ENCODE measurements at regions not wholly inside any gene's neighbourhood (a gene's known extent, or its start where the extent isn't known, plus 50 kb on each side); places are given as distances from the start of the nearest gene placed in this dataset.

DNA sequence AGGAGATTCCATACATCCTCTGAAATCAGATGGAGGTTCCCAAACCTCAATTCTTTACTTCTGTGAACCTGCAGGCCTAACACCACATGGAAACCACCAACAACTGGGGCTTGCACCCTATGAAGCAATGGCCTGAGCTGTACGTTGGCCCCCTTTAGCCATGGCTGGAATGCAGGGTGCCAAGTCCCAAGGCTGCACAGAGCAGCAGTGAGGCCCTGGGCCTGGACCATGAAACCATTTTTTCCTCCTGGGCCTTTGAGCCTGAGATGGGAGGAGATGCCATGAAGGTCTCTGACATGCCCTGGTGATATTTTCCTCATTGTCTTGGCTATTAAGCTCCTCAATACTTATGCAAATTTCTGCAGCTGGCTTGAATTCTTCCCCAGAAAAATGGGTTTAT, 983.8 kb downstream of the CDH9 start:
- TF ChIP-seq HNF4A (CRISPR knock-in tag; IDR thresholded peaks at IDR 0.05) (no peak), RNF2 (conservative IDR thresholded peaks at IDR 0.05; ENCODE audit: low read depth) (no peak), FOXA3 (CRISPR knock-in tag; IDR thresholded peaks at IDR 0.05) (no peak), MED8 (CRISPR knock-in tag; IDR thresholded peaks at IDR 0.05; ENCODE audit: insufficient replicate concordance) (no peak)
- TF ChIP-seq, protein P1, sequence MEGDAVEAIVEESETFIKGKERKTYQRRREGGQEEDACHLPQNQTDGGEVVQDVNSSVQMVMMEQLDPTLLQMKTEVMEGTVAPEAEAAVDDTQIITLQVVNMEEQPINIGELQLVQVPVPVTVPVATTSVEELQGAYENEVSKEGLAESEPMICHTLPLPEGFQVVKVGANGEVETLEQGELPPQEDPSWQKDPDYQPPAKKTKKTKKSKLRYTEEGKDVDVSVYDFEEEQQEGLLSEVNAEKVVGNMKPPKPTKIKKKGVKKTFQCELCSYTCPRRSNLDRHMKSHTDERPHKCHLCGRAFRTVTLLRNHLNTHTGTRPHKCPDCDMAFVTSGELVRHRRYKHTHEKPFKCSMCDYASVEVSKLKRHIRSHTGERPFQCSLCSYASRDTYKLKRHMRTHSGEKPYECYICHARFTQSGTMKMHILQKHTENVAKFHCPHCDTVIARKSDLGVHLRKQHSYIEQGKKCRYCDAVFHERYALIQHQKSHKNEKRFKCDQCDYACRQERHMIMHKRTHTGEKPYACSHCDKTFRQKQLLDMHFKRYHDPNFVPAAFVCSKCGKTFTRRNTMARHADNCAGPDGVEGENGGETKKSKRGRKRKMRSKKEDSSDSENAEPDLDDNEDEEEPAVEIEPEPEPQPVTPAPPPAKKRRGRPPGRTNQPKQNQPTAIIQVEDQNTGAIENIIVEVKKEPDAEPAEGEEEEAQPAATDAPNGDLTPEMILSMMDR (CRISPR knock-in tag; IDR thresholded peaks at IDR 0.05), result no peak
- TF ChIP-seq, protein P2, sequence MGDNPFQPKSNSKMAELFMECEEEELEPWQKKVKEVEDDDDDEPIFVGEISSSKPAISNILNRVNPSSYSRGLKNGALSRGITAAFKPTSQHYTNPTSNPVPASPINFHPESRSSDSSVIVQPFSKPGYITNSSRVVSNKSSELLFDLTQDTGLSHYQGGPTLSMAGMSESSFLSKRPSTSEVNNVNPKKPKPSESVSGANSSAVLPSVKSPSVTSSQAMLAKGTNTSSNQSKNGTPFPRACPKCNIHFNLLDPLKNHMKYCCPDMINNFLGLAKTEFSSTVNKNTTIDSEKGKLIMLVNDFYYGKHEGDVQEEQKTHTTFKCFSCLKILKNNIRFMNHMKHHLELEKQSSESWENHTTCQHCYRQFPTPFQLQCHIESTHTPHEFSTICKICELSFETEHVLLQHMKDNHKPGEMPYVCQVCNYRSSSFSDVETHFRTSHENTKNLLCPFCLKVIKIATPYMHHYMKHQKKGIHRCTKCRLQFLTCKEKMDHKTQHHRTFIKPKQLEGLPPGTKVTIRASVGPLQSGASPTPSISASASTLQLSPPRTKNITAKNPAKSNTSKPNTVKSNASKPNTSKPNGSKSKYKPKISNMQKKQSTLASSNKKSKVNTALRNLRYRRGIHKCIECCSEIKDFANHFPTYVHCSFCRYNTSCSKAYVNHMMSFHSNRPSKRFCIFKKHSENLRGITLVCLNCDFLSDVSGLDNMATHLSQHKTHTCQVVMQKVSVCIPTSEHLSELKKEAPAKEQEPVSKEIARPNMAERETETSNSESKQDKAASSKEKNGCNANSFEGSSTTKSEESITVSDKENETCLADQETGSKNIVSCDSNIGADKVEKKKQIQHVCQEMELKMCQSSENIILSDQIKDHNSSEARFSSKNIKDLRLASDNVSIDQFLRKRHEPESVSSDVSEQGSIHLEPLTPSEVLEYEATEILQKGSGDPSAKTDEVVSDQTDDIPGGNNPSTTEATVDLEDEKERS (CRISPR knock-in tag; IDR thresholded peaks at IDR 0.05), result no peak
